HG03045 (cell line): ENCODE measurements at regions not wholly inside any gene's neighbourhood (a gene's known extent, or its start where the extent isn't known, plus 50 kb on each side); places are given as distances from the start of the nearest gene placed in this dataset.
"Not testable (repeated sequence)": the region's sequence is repeated elsewhere in the genome, so short reads cannot be mapped to it uniquely, and the experiment has no call there.

Experiments used
- ATAC-seq: cut with Tn5 transposase; IDR thresholded peaks from one replicate; pipeline ENCODE4 v1.9.1; 2021; ENCODE audit warnings: mild to moderate bottlenecking, moderate library complexity; ENCODE audit not compliant: unreplicated experiment

DNA sequence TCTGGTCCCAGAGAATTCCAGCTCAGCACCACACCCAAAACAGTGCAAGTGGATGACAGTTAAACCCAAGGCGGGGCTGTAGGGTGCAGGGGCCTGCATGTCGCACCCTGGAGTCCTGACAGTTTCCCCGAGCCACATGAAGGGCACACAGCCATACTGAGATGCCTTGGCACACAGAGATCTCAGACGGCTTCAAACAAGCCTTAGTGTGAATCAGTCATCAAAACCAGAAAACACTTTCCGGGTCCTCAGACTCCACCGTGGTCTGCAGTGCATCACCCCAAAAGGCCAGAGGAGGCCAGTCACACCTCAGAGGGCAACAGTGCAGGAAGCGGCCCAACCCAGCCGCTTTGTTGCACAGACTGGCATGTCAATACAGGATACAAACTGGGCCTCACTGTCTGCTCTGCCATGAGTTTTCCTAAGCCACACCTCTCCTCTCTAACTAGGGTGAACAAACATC, 64.6 kb upstream of the ENPP6 start:
- ATAC-seq = no peak

DNA sequence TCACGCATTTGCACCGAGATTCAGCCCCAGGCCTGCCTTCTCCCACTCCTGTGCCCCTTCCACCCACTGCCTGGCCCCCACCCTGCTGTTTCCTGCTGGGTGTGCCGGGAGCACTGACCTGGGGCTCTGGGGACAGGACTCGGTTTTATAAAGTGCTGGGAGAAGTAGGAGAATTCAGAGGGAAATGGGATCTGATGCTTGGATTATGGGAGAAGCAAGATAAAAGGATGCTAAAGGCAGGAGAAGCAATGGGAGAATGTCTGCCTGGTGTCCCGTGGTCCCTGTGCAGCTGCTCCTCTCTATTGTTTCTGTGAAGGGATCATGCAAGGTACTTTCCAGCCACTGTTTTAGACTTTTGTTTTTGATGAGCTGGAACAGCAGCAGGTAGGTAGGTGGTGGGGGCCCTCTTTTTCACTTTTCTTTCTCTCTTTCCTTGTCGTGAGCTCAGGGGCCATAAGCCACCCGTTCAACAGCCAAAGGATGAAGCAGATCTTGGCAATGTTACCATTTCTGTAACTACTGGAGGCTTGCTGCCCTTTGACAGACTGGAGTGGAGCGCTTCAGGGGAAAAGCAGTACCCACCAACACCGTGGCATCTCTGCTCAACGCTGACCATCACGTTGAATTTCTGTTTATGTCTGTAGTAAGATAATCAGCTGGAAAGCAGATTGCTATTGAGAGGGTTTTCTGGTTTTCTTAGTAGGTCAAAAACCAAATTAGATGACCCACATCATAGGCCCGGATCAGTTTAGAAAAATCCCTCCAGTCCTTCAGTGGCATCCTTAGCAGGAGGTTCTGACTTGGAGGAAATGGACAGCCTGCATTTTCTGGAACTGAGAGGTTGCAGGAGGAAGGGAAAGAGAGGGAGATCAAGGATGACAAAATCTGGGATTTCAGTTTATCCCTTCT, 63.8 kb upstream of the ENPP6 start:
- peak; percentile 38 for ATAC-seq

DNA sequence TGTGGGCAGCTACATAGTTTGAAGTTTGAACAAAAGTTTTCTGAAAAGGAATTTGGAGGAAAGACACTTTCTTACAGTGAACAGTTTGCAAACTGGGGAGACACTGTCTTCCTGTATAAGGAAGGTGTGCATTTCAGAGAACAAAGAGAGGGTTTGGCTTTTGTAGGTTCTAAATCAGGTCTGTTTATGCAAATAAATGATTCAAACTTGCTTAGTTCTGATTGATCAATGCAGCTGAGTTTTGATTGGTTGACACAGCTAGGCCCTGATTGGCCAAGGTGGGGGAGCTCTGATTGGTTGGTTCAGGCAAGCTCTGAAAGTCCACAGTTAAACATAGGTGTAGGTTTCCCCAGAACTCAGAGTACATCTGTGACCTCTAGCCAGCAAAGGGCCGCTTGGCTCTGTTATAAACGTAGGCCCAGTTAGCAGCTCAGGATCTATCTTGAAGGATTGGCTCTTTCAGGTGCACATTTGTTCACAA, 63.0 kb upstream of the ENPP6 start:
- peak; percentile 38 for ATAC-seq

DNA sequence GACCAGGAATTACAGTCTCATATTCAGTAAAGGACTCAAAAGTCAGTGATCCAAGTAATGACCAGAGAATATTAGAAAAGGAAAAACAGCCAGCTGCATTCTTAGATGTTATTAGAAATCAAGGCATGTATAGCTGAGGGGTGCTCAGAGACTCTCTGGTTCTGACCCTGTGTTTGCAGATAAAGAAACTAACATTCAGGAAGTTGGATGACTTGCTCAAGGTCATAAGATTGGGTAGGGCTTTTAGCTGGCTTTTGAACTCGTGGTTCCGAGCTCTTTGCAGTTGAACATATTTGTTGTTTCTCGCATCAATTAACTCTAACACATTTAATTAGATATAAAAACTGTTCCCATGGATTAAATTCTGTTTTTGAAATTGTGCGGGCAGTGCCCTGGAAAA, 62.5 kb upstream of the ENPP6 start:
- ATAC-seq = no peak

DNA sequence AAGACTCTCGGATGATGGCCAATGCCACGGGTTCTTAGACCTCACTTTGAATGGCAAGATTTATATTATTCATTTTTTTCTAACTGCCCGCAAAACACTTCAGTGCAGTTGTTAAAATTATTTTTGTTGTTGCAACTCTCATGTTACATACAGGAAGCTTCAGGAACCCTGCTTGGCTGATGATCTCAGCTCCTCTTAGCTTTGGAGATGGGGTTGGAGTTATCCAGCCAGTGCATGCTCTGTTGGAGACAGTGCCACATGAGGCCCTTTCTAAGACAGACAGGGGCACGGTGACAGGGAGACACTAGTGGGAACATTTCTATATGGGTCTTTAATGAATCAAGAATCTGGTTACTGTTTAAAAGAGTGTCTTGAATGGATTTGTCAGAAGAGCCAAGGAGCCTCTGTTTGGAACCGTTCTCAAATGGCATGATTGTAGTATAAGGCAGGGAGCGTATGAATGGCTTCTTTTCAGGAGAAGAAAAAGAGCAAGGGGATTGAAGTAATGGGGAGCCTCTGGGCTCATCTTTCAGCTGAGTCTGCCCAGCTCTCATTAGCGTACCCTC, 61.9 kb upstream of the ENPP6 start:
- no peak for ATAC-seq

DNA sequence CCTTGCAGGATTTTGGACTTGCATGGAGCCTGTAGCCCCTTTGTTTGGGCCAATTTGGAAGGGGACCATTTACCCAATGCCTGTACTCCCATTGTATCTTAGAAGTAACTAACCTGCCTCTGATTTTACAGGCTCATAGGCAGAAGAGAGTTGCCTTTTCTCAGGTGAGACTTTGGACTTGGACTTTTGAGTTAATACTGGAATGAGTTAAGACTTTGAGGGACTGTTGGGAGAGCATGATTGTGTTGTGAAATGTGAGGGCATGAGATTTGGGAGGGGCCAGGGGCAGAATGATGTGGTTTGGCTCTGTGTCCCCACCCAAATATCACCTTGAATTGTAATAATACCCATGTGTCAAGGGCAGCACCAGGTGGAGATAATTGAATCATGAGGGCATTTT, 60.1 kb upstream of the ENPP6 start:
- not testable (repeated sequence) for ATAC-seq

DNA sequence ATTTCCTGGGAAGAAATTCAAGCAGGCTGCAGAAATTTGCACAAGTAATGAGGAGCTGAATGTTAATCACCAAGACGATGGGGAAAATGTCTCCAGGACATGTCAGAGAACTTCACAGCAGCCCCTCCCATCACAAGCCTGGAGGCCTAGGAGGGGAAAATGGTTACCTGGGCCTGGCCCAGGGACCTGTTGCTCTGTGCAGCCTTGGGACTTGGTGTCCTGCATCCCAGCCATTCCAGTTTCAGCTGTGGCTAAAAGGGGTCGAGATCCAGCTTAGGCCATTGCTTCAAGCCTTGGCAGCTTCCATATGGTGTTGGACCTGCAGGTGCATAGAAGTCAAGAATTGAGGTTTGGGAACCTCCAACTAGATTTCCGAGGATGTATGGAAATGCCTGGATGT, 59.3 kb upstream of the ENPP6 start:
- ATAC-seq = not testable (repeated sequence)

DNA sequence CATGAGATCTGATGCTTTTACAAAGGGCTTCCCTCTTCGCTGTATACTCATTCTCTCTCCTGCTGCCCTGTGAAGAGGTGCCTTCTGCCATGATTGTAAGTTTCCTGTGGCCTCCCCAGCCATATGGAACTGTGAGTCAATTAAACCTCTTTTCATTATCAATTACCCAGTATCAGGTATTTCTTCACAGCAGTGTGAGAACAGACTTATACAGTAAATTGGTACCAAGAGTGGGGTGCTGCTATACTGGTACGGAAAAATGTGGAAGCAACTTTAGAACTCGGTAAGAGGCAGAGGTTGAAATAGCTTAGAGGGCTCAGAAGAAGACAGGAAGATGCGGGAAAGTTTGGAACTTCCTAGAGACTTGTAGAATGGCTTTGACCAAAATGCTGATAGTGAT, 58.7 kb upstream of the ENPP6 start:
- not testable (repeated sequence) for ATAC-seq

DNA sequence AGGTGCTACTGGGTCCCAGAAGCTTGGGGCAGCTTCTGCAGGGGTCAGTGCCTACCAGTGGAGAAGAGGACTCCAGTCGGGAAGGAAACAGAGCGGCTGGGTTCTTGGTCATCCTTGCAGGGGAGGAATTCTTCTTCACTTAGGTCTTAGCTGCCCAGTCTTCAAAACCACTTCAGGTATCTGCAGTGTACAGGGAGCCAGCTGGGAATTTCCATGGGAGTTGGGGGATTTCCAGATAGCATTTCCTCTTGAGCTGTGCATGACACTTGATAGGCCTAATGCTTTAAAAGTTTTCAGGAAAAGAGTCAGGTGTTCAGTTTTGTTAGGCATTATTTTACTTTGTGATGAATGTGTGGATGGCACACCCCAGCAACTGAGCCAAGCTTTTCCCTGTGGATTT, 58.1 kb upstream of the ENPP6 start:
- ATAC-seq = no peak

DNA sequence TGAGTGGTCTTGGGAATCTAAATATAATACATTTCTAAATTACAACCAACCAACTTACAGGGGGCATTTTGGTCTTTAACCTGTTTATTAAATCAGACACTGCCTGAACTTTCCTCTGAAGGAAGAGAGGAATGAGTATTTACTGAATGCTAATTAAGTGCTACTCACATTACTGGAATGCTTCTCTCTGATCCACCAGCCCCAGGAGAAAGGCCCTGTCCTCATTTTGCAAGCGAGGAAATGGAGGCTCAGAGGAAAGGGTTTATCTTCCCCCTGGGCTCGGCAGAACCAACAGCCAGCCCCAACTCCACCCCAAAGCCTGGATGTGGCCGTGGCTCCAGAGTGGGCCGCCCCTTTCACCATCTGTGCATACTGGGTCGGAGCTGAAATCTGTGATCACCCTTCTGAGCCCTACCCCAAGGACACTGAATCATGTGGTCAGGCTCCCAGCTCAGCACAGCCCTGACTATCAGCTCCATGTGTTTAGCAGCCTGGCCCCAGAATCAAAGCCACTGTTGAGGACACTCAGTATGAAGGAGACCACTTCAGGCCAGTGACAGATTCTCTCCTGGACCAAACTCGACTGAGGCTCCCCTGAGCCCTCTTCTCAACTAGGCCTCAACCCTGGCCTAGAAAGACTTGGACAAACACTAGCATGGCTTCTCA, 56.7 kb upstream of the ENPP6 start:
- no peak for ATAC-seq

DNA sequence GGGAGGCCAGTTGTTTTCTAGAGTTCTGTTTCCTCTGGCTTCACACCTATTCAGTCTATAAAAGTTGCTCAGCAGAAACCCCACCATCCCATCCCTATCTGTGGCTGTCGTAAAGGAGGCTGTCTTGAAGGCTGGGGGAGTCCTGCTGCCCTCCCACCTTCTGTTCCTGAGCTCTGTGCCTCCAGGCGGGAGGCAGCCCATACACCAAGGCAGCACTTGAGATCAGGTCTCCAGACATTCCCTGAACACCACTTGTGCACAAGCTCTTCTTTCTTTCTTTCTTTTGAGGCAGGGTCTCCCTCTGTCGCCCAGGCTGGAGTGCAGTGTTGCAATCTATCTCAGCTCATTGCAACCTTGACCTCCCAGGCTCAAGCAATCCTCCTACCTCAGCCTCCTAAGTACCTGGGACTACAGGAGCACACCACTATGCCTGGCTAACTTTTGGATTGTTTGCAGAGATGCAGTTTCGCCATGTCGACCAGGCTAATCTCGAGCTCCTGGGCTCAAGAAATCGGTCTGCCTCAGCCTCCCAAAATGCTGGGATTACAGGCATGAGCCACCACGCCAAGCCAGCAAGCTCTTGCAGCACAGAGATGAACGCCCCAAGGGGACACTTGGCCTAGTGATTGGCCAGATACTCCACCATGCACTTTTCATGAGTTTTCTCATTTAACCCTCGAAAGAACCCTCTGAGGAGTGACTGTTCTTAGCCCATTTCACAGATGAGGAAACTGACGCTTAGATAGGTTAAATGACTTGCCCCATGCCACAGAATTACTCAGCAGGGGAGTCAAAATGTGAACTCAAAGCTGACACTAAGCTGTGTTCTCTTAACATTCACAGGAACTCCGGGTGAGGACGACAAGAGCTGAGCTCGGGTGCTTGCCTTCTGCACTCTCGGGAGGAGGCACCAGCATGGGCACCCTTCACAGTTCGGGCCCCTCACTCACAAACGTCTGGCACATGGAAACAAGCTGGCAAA, 55.8 kb upstream of the ENPP6 start:
- ATAC-seq = peak; percentile 52

DNA sequence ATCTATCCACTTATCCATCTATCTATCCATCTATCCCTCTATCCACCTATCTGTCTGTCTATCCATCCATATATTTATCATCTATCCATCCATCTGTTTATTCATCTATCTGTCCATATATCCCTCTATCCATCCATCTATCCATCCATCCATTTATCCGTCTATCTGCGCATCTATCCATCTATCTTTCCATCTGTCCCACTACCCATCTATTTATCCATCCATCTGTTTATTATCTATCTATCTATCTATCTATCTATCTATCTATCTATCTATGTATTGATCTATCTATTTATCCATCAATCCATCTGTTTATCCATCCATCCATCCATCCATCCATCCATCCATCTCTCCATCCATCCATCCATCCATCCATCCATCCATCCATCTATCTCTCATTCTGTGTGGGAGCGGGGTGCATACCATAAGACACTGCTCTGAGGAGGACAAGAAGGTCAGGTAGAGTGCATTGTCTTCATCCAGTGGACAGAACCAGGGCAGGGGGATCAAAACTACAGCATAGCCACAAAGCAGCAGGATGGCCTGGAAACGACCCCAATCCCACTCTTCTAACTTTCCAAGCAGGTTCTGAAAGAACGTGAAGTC, 53.2 kb upstream of the ENPP6 start:
- ATAC-seq = no peak

DNA sequence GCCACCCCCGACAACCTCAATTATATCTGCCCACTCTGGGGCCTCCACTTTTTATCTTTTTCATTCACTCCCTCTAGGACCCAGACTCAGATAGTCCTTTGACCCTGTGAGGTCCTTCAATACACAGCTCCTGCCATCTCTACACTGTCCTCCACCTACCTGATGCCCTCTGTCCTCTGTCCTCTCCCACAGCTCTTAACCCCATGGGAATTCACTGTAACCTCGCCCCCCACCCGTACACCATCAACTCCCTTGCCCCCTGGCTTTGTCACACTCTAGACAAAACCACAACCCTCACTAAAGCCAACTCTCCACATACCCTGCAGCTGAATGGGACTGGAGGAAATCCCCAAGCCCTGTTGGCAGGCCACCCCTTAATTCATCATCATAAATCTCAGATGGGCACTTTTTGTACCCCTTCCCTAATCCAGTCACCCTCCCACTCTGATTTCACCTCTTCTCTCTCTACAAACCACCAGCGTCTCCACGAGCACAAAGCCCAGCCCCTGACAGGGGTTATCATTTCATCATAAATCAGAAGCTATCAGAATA, 52.3 kb upstream of the ENPP6 start:
- no peak for ATAC-seq

DNA sequence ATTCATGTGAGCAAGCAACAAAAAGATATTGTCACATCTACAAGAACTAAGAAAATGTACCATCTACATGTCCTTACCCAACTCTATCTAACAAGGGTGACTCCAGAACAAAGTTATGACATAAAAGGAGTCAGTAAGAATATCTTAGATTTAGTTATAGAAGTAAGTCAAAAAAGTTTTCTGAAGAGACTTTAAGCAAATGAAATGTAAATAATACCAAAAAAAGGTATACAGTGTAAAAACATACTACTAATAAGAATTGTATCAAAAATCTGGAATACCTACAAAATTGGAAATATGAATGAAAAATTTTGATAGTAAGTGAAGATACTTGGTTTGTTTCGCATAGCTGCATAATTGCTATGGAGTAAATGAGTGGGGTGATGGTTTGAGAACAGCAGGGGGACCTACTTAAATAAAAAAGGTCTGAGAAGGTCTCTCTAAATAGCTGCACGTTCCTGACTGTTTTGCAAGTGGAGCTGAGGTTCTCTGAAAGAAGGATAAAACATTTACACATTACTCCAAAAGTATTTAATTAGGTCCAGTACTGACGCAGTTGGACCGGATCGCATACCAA, 51.0 kb upstream of the ENPP6 start:
- ATAC-seq = no peak

DNA sequence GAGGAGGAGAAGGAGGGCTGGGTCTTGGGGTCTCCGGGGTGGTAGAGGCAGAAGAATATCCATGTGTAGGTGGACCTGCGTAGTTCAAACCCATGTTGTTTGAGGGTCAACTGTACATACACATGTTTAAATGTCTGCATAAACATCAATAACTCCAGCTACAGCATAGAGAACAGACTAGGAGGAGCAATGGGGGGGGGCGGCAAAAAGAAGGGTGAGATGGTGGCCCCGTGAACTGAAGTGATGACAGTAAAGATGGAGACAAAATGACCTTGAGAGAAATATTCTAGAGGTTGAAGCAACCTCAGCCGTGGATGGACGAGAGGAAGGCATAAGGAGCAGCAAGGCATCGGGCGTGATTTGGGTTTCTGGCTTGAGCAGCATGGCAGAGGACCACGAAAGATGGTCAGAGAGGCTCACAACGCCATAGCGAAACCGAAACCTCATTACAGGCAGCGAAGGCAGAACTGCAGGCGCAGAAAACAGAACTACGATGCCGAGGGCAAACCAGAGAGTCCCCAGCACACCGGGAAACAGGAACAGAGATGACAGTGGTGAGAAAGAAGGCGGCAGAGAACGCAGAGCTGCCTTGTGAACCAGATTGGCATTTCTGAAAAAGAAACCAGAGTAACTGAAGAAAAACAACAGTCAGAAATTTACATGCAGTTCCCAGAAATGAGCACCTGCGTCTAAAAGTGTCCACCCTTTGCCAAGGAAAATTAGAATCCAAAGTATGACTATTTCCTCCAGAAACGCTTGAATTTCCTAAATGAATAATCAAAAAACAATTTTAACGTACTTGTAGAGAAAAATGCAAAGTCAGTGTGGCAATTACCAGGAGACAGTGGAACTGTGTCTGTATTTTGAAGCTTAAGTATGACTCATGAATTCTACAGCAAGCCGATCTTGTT, 50.3 kb upstream of the ENPP6 start:
- ATAC-seq = peak; percentile 79
